Lower leg skin (tissue), 3 donors: ENCODE measurements at regions not wholly inside any gene's neighbourhood (a gene's known extent, or its start where the extent isn't known, plus 50 kb on each side); places are given as distances from the start of the nearest gene placed in this dataset.

ENCODE experiments used
- CTCF ChIP-seq, 3 donors: fragments of 450-650 bp; IDR thresholded peaks; one replicate each; pipeline ENCODE4 v1.5.1; 2016; ENCODE audit warnings: antibody characterized with exemption in 3 of 3, mild to moderate bottlenecking in 3 of 3, moderate library complexity in 2 of 3
- POLR2A ChIP-seq, 2 donors: fragments of 450-650 bp; IDR thresholded peaks; one replicate each; pipeline ENCODE4 v1.6.1; 2016 to 2017; ENCODE audit warnings: antibody characterized with exemption in 2 of 2, mild to moderate bottlenecking in 1 of 2, moderate library complexity in 1 of 2

- TF ChIP-seq CTCF (IDR thresholded peaks at IDR 0.05) (no peak), POLR2A (IDR thresholded peaks at IDR 0.05) (no peak)
These were observed 132.4 kb downstream of the LRRC30 start for GRCh38 chr18:7363338-7363737.
